ENCODE measurements at regions not wholly inside any gene's neighbourhood (a gene's known extent, or its start where the extent isn't known, plus 50 kb on each side); places are given as distances from the start of the nearest gene placed in this dataset.

GRCh38 chr1:219362702-219363101 is 189.0 kb downstream of the LYPLAL1 start:
- no peak for TF ChIP-seq POU2F2 (IDR thresholded peaks at IDR 0.05; ENCODE audit: low read depth, low read length)
- no peak for TF ChIP-seq POLR2AphosphoS5 (IDR thresholded peaks at IDR 0.05; ENCODE audit: low read depth, low read length)
- TF ChIP-seq PAX5 (IDR thresholded peaks at IDR 0.05; ENCODE audit: insufficient read depth, low read length, severe bottlenecking): no peak
- TF ChIP-seq POLR2A (IDR thresholded peaks at IDR 0.05; ENCODE audit: low read depth, low read length): no peak
- FAIRE-seq: no peak
- DNase-seq (ENCODE audit: insufficient read length, low spot score): no peak

GRCh38 chr1:219359126-219359525 is 185.4 kb downstream of the LYPLAL1 start:
- DNase-seq (ENCODE audit: insufficient read length, low spot score) (no peak), FAIRE-seq (no peak)
- TF ChIP-seq POU2F2 (IDR thresholded peaks at IDR 0.05; ENCODE audit: low read depth, low read length) (no peak), POLR2A (IDR thresholded peaks at IDR 0.05; ENCODE audit: low read depth, low read length) (no peak), PAX5 (IDR thresholded peaks at IDR 0.05; ENCODE audit: insufficient read depth, low read length, severe bottlenecking) (no peak), SPI1 (IDR thresholded peaks at IDR 0.05; ENCODE audit: low read depth, low read length) (no peak), POLR2AphosphoS5 (IDR thresholded peaks at IDR 0.05; ENCODE audit: low read depth, low read length) (no peak), TAF1 (IDR thresholded peaks at IDR 0.05; ENCODE audit: low read depth, low read length) (no peak)

- TF ChIP-seq POLR2A (IDR thresholded peaks at IDR 0.05; ENCODE audit: low read depth, low read length) (no peak), PAX5 (IDR thresholded peaks at IDR 0.05; ENCODE audit: insufficient read depth, low read length, severe bottlenecking) (no peak), POLR2AphosphoS5 (IDR thresholded peaks at IDR 0.05; ENCODE audit: low read depth, low read length) (no peak)
- FAIRE-seq (no peak), DNase-seq (ENCODE audit: insufficient read length, low spot score) (no peak)
Observed at GRCh38 chr1:219358080-219358479, 184.4 kb downstream of the LYPLAL1 start.

- DNase-seq (ENCODE audit: insufficient read length, low spot score) (no peak), FAIRE-seq (no peak)
- no peak for TF ChIP-seq POLR2AphosphoS5 (IDR thresholded peaks at IDR 0.05; ENCODE audit: low read depth, low read length)
- TF ChIP-seq PAX5 (IDR thresholded peaks at IDR 0.05; ENCODE audit: insufficient read depth, low read length, severe bottlenecking): no peak
- no peak for TF ChIP-seq SPI1 (IDR thresholded peaks at IDR 0.05; ENCODE audit: low read depth, low read length)
- no peak for TF ChIP-seq POU2F2 (IDR thresholded peaks at IDR 0.05; ENCODE audit: low read depth, low read length)
- no peak for TF ChIP-seq TAF1 (IDR thresholded peaks at IDR 0.05; ENCODE audit: low read depth, low read length)
- TF ChIP-seq POLR2A (IDR thresholded peaks at IDR 0.05; ENCODE audit: low read depth, low read length): no peak
Observed at GRCh38 chr1:219354962-219355361, 181.3 kb downstream of the LYPLAL1 start.

GRCh38 chr1:219352961-219353651 is 179.4 kb downstream of the LYPLAL1 start:
- FAIRE-seq (no peak), DNase-seq (ENCODE audit: insufficient read length, low spot score) (no peak)
- no peak for TF ChIP-seq SPI1 (IDR thresholded peaks at IDR 0.05; ENCODE audit: low read depth, low read length)
- no peak for TF ChIP-seq POLR2A (IDR thresholded peaks at IDR 0.05; ENCODE audit: low read depth, low read length)
- TF ChIP-seq POLR2AphosphoS5 (IDR thresholded peaks at IDR 0.05; ENCODE audit: low read depth, low read length): no peak
- TF ChIP-seq PAX5 (IDR thresholded peaks at IDR 0.05; ENCODE audit: insufficient read depth, low read length, severe bottlenecking): no peak
- TF ChIP-seq POU2F2 (IDR thresholded peaks at IDR 0.05; ENCODE audit: low read depth, low read length): no peak
- no peak for TF ChIP-seq TAF1 (IDR thresholded peaks at IDR 0.05; ENCODE audit: low read depth, low read length)

GRCh38 chr1:219350172-219350931 is 176.7 kb downstream of the LYPLAL1 start:
- TF ChIP-seq POLR2AphosphoS5 (IDR thresholded peaks at IDR 0.05; ENCODE audit: low read depth, low read length) (no peak), TAF1 (IDR thresholded peaks at IDR 0.05; ENCODE audit: low read depth, low read length) (no peak), POU2F2 (IDR thresholded peaks at IDR 0.05; ENCODE audit: low read depth, low read length) (no peak), PAX5 (IDR thresholded peaks at IDR 0.05; ENCODE audit: insufficient read depth, low read length, severe bottlenecking) (no peak), POLR2A (IDR thresholded peaks at IDR 0.05; ENCODE audit: low read depth, low read length) (no peak), SPI1 (IDR thresholded peaks at IDR 0.05; ENCODE audit: low read depth, low read length) (no peak)
- FAIRE-seq (no peak), DNase-seq (ENCODE audit: insufficient read length, low spot score) (no peak)

- FAIRE-seq: no peak
- no peak for DNase-seq (ENCODE audit: insufficient read length, low spot score)
- TF ChIP-seq POLR2AphosphoS5 (IDR thresholded peaks at IDR 0.05; ENCODE audit: low read depth, low read length): no peak
Observed at GRCh38 chr1:219347921-219348391, 174.3 kb downstream of the LYPLAL1 start.

- FAIRE-seq (no peak), DNase-seq (ENCODE audit: insufficient read length, low spot score) (no peak)
- TF ChIP-seq SPI1 (IDR thresholded peaks at IDR 0.05; ENCODE audit: low read depth, low read length): no peak
Observed at GRCh38 chr1:219347376-219347775, 173.7 kb downstream of the LYPLAL1 start.

- FAIRE-seq (no peak), DNase-seq (ENCODE audit: insufficient read length, low spot score) (no peak)
- TF ChIP-seq SPI1 (IDR thresholded peaks at IDR 0.05; ENCODE audit: low read depth, low read length): no peak
- TF ChIP-seq POU2F2 (IDR thresholded peaks at IDR 0.05; ENCODE audit: low read depth, low read length): no peak
- no peak for TF ChIP-seq POLR2A (IDR thresholded peaks at IDR 0.05; ENCODE audit: low read depth, low read length)
- TF ChIP-seq TAF1 (IDR thresholded peaks at IDR 0.05; ENCODE audit: low read depth, low read length): no peak
- no peak for TF ChIP-seq PAX5 (IDR thresholded peaks at IDR 0.05; ENCODE audit: insufficient read depth, low read length, severe bottlenecking)
- no peak for TF ChIP-seq POLR2AphosphoS5 (IDR thresholded peaks at IDR 0.05; ENCODE audit: low read depth, low read length)
Observed at GRCh38 chr1:219345953-219346352, 172.3 kb downstream of the LYPLAL1 start.

GRCh38 chr1:219342836-219343235 is 169.2 kb downstream of the LYPLAL1 start:
- DNase-seq (ENCODE audit: insufficient read length, low spot score) (no peak), FAIRE-seq (no peak)
- no peak for TF ChIP-seq POLR2AphosphoS5 (IDR thresholded peaks at IDR 0.05; ENCODE audit: low read depth, low read length)
- TF ChIP-seq TAF1 (IDR thresholded peaks at IDR 0.05; ENCODE audit: low read depth, low read length): no peak
- TF ChIP-seq POU2F2 (IDR thresholded peaks at IDR 0.05; ENCODE audit: low read depth, low read length): no peak
- no peak for TF ChIP-seq PAX5 (IDR thresholded peaks at IDR 0.05; ENCODE audit: insufficient read depth, low read length, severe bottlenecking)
- TF ChIP-seq POLR2A (IDR thresholded peaks at IDR 0.05; ENCODE audit: low read depth, low read length): no peak
- TF ChIP-seq SPI1 (IDR thresholded peaks at IDR 0.05; ENCODE audit: low read depth, low read length): no peak
